ENCODE measurements at regions not wholly inside any gene's neighbourhood (a gene's known extent, or its start where the extent isn't known, plus 50 kb on each side); places are given as distances from the start of the nearest gene placed in this dataset.

GRCh38 chr5:119943148-119943547 is 313.8 kb downstream of the FAM170A start:
- ChIA-PET POLR2A (ENCODE audit: unreplicated experiment) (no interaction called here), CTCF (no interaction called here)
- Histone ChIP-seq H3K23ac (ENCODE audit: low read depth, low read length) (no peak overlapping the region), H2AFZ (replicated peaks; ENCODE audit: low read length, poor library complexity) (no peak overlapping the region), H2BK20ac (ENCODE audit: low read depth, low read length) (no peak overlapping the region), H3K9me3 (ENCODE audit: control insufficient read depth, insufficient read depth, low read length) (no peaks in the 10 kb centered on the region; the same call in 1 of the 2 replicates), H3K79me1 (ENCODE audit: low read depth in 1 of 2, low read length in 2 of 2) (no peaks in the 10 kb centered on the region), H3K14ac (replicated peaks; ENCODE audit: low read depth, low read length) (no peak overlapping the region), H2BK5ac (ENCODE audit: low read depth, low read length, poor library complexity, severe bottlenecking) (no peak overlapping the region), H3K4me2 (ENCODE audit: low read depth, low read length) (no peak overlapping the region), H3K56ac (ENCODE audit: extremely low read depth, insufficient read depth, low read length) (no peak overlapping the region), H3K4ac (ENCODE audit: low read depth, low read length) (no peak overlapping the region), H4K20me1 (ENCODE audit: insufficient read depth, low read length) (no peaks in the 10 kb centered on the region), H2AK9ac (replicated peaks; ENCODE audit: low read depth, low read length, poor library complexity) (no peak overlapping the region), H3K27ac (ENCODE audit: insufficient read depth, low read length) (no peak overlapping the region), H3K4me1 (ENCODE audit: control insufficient read depth, insufficient read depth, low read length) (no peaks in the 10 kb centered on the region), H3K18ac (ENCODE audit: low read depth, low read length) (no peak overlapping the region), H3K4me3 (ENCODE audit: insufficient read depth, low read depth, low read length) (no peak overlapping the region), H2BK120ac (ENCODE audit: low read depth, low read length) (no peak overlapping the region), H3K27me3 (ENCODE audit: control insufficient read depth, insufficient read depth, low read length) (no peaks in the 10 kb centered on the region), H4K8ac (ENCODE audit: low read depth in 2 of 2, low read length in 2 of 2) (no peak overlapping the region), H3K9ac (ENCODE audit: low read depth, low read length) (no peak overlapping the region), H2AK5ac (ENCODE audit: low read depth, low read length) (no peak overlapping the region), H3K9me1 (ENCODE audit: insufficient read depth, low read length) (no peaks in the 10 kb centered on the region), H4K5ac (ENCODE audit: low read depth, low read length) (no peak overlapping the region), H4K91ac (ENCODE audit: insufficient read depth, low read depth, low read length) (no peak overlapping the region), H3K36me3 (ENCODE audit: control insufficient read depth, insufficient read depth, low read length) (no peaks in the 10 kb centered on the region), H2BK15ac (ENCODE audit: low read depth, low read length) (no peak overlapping the region)
- dilution Hi-C loops (cut with HindIII; ENCODE audit: low sequenced_read_pairs, unreplicated experiment): no loop called here
- TF ChIP-seq CEBPB (IDR thresholded peaks at IDR 0.05; ENCODE audit: low read depth, low read length) (no peak), MAFK (IDR thresholded peaks at IDR 0.05; ENCODE audit: low read depth, low read length) (no peak), NFE2L2 (IDR thresholded peaks at IDR 0.05; ENCODE audit: low read depth, low read length) (no peak), MXI1 (IDR thresholded peaks at IDR 0.05; ENCODE audit: borderline replicate concordance, low read depth, low read length) (no peak), ELK1 (IDR thresholded peaks at IDR 0.05; ENCODE audit: borderline replicate concordance, low read depth, low read length) (no peak), BHLHE40 (IDR thresholded peaks at IDR 0.05; ENCODE audit: low read depth, low read length) (no peak), RAD21 (IDR thresholded peaks at IDR 0.05; ENCODE audit: low read length) (peak; percentile 58), MAZ (IDR thresholded peaks at IDR 0.05; ENCODE audit: borderline replicate concordance, low read depth, low read length) (no peak), RFX5 (IDR thresholded peaks at IDR 0.05; ENCODE audit: low read depth, low read length) (no peak), CHD1 (IDR thresholded peaks at IDR 0.05; ENCODE audit: low read depth, low read length) (no peak), POLR2A (IDR thresholded peaks at IDR 0.05; ENCODE audit: low read depth, low read length) (no peak), FOS (IDR thresholded peaks at IDR 0.05; ENCODE audit: low read depth, low read length) (no peak), SMC3 (IDR thresholded peaks at IDR 0.05; ENCODE audit: low read depth, low read length) (peak; percentile 32; the same call in 1 of the 2 replicates), CTCF (conservative IDR thresholded peaks at IDR 0.05; ENCODE audit: low read depth, low read length) (peak; percentile 50), RCOR1 (IDR thresholded peaks at IDR 0.05; ENCODE audit: insufficient replicate concordance, low read length) (no peak), USF2 (IDR thresholded peaks at IDR 0.05; ENCODE audit: low read depth, low read length) (no peak)
- no TSS peak for BruUV-seq (replicated peaks)
- no CpG with 5 or more reads among the region's 2 CpGs for WGBS, 2 experiments (ENCODE audit: extremely low coverage in 2 of 2, insufficient read length in 1 of 2)
- ATAC-seq (ENCODE audit: low read depth) (peak; percentile 75), DNase-seq (peak; percentile 28)
- in situ Hi-C loops (cut with MboI; ENCODE audit: low sequenced_read_pairs): loop anchor here (25.0 kb wide), 1 partner anchor 1994 kb away; no protein-coding TSS in a partner anchor
- intact Hi-C loops (cut with micrococcal nuclease): loop anchor here (1.0 to 10.0 kb wide), 4 partner anchors 37 to 860 kb away; partner anchors contain the start of gene PRR16
